ENCODE measurements at regions not wholly inside any gene's neighbourhood (a gene's known extent, or its start where the extent isn't known, plus 50 kb on each side); places are given as distances from the start of the nearest gene placed in this dataset.
"Not testable (repeated sequence)": the region's sequence is repeated elsewhere in the genome, so short reads cannot be mapped to it uniquely, and the experiment has no call there.

- no peak for DNase-seq
Measured at GRCh38 chr4:188383180-188383579, 243.9 kb downstream of the TRIML1 start.

DNA sequence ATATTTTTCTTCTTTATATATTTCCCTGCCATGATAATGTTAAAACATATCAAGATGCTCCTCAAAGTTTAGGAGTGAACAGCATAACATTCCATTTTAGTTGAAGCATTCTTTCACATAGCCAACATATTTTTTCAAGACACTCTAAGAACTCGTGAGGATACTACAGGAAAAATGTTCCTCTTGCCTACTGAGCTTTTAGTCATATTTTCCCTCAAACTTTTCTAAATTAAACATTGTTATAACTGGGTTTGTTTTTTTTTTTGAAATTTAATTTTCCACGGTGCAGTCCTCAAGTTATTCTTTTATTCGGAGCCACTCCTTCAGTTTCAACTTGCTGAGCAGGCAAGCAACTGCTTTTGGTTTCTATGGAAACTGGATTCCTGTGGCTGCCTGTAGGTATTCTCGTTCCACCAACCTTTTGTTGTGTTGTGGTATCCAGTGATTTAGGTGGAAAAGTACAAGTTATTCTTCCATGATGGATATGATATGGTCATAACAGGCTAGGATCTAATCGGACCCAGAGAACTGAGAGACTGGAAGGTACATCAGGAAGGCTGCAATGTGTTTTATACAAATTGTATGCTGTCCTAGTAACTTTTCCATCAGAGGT, 248.0 kb downstream of the TRIML1 start:
- no peak for DNase-seq

GRCh38 chr4:188391349-188391748, 252.1 kb downstream of the TRIML1 start:
- DNase-seq, result not testable (repeated sequence)

GRCh38 chr4:188396037-188396436, 256.8 kb downstream of the TRIML1 start:
- DNase-seq, result no peak

DNA sequence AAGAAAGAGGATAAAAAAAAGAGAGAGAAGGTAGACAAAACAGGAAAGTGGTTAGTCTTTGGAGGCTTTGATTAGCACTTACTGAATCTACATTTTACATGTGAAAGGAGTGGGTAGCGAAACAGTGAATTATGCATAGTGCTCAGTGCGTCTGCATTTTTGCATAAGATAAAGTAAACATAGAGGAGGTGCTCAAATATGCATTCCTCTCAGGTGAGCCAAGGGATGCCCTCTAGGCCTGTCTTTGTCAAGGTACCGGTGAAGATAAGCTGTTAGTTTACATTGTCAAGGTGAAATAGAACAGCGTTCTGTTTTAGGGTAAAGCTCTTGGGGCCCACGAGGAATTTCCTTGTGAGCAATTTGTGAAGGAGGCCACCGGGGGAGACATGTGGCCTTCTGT, 260.6 kb downstream of the TRIML1 start:
- no peak for DNase-seq

DNA sequence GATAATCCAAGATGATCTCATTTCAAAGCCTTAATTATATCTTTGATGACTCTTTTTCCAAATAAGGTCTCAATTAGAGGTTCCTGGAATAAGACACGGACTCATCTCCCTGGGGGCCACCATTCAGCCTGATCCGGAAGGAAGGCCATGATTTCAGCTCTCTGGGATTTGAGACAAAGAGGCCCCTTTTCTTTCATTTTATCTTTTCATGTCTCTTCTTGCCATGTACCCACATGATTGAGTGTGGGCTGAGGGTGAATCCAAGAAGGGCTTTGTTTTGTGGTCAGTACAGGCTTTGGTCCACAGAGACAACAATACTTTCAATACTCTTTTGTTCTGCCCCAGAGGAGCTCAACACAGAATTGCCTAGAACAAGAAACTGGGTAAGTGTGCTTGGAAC, 261.2 kb downstream of the TRIML1 start:
- DNase-seq, result no peak

DNA sequence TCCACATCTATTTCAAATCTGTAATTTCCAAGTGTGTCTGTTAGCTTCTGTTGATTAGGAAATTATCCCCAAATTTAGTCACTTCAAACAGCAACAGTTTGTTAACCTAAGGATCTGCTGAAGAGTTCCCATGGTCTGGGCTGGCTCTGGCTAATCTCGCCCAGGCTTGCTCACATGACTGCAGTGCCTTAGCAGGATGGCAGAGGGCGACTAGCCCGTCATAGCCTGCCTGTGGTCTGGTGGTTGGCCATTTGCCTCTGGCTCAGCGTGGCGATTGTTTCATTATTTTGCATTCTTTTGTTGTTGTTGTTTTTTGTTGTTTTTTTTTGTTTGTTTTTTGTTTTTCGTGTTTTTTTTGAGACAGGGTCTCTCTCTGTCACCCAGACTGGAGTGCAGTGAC, 264.0 kb downstream of the TRIML1 start:
- DNase-seq, result no peak

DNA sequence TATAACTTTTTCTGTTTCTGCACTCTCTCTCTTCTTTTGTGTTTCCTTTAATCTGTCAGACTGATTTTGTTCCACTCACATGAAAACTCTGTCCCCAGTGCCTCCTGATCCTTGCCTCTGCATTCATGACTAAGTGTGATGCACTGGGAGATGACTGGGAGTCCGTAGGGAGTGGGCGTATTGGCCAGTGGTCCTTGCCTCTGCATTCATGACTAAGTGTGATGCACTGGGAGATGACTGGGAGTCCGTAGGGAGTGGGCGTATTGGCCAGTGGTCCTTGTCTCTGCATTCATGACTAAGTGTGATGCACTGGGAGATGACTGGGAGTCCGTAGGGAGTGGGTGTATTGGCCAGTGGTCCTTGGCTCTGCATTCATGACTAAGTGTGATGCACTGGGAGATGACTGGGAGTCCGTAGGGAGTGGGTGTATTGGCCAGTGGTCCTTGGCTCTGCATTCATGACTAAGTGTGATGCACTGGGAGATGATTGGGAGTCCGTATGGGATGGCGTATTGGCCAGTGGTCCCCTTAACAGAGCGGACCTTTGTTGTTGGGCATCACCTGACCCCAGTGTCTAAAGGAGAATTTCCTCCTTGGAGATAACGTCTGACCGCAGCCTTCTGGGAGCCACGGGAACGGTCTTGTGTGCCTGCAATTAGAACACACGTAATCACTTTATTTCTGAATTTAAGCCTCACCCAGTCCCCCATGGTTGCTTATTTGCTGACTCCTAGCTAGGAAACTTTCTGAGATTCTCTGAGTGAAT, 266.0 kb downstream of the TRIML1 start:
- DNase-seq, result not testable (repeated sequence)

GRCh38 chr4:188408244-188409030, 269.2 kb downstream of the TRIML1 start:
- DNase-seq, result no peak

DNA sequence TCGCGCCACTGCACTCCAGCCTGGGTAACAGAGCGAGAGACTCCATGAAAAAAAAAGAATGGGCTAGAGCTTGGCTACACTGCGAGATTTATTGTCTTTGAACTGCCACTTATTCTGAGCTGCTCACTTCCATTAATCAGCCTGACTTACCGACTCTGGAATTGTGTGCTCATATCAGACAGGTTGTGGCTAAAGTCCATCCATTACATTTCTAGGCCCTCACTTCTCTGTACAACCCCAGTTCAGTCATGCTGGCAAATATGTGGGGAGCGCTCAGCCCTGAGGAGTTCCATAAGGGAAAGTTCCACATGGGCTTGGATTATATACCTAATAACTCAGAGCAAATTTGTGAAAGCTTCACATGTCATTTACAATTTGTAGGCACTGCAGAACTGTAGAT, 270.6 kb downstream of the TRIML1 start:
- DNase-seq, result no peak

DNA sequence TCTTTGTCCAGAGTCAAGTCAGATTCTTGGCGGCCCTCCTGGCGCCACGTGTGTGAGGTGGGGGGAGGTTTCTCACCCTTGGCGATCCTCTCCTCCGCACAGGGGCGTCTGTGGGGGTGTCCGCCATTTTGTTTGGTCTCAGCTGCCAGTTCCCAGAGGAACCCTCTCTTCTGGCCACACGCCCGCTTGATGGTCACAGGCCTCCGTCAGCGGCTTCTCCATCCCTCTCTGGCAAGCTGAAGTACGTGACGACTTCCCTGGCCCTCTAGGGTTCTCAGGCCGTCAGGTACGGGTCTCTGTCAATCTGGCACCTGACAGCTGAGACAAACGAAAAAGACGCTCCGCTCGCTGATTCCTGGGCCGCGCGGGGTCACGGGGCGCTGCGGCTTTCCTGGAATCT, 272.6 kb downstream of the TRIML1 start:
- DNase-seq, result no peak

DNA sequence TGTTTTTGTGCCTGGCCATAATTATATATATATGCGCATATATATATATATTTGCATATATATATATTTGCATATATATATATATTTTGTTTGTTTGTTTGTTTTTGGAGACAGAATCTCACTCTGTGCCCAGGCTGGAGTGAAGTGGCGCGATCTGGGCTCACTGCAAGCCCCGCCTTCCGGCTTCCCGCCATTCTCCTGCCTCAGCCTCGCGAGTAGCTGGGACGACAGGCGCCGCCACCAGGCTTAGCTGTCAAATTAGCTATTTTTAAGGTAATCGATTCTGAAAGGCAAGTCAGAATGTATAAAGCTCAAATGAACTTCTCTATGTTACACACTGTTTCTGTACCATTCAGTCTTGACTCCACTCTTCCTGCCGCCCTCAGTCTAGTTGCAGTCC, 273.3 kb downstream of the TRIML1 start:
- DNase-seq, result no peak

DNA sequence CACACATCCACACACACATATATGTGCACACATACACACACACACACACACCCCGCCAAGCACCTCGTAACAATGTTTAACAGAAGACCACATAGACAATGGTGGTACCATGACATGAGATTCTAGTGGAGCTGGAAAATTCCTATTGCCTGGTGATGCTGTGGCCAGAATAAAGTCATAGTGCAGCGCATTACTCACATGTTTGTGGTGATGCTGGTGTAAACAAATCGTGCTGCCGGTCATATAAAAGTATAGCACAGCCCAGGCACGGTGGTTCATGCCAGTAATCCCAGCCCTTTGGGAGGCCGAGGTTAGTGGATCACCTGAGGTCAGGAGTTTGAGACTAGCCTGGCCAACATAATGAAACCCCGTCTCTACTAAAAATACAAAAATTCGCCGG, 275.2 kb downstream of the TRIML1 start:
- DNase-seq, result no peak

GRCh38 chr4:188417181-188417580, 277.9 kb downstream of the TRIML1 start:
- no peak for DNase-seq

GRCh38 chr4:188423039-188423438, 283.8 kb downstream of the TRIML1 start:
- DNase-seq, result no peak

DNA sequence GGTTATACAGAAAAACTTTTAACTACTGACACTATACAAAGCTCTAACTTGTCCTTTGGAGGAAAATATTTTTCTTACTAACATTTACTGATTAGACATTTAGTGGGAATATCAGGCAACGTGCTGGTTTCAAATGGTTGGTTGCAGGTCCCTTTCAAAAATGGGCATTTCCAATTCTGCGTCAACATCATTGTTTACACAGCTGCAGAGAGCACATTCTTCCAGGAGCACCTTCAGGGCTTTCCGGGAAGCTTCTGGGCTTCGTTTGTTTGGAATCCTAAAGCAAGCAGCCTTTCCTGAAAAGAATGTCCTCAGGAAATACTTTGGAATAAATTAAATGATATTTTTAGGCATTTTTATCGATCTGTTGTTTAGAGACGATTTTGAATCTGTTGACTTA, 289.7 kb downstream of the TRIML1 start:
- no peak for DNase-seq

DNA sequence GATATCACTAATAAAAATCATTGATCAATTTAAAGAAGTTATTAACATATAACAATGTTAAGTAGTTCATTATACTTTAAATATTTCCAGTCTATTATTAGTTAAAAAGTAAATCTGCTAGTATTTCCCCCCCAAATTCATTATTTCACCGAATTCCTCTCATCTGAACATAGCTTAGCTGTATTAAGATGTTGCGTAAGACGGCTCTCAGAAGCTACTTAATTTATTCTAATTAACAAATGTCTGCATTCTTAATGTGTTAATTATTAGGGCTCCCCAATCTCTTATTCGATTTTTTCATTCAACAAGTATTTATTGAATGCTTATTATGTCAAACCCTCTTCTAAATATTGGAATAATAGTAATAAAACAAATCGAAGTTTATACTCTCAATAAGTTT, 290.7 kb downstream of the TRIML1 start:
- DNase-seq, result no peak

GRCh38 chr4:188430384-188430783, 291.1 kb downstream of the TRIML1 start:
- DNase-seq, result no peak

- DNase-seq, result no peak
Measured at GRCh38 chr4:188432328-188432727, 293.1 kb downstream of the TRIML1 start.

GRCh38 chr4:188433741-188434315, 294.6 kb downstream of the TRIML1 start:
- no peak for DNase-seq

GRCh38 chr4:188434643-188435042, 295.4 kb downstream of the TRIML1 start:
- DNase-seq, result no peak

DNA sequence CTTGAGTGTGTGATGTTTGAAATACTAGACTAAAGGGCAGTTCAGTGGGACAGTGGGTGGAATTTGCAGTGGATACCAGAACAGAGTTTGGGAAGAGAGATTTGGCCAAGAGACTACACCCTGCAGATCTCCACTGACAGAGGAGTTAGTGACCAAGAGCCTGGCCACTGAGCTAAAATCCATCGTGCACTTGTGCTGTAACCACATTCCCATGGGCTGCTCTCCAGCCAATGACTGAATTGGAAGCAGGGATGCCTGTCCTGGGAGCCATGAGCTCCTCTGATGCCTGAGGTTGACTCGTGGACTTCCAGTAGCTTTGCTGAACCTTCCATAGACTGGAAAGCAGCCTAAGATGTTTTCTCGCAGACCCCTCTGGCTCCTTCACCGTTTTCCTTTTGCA, 296.1 kb downstream of the TRIML1 start:
- DNase-seq, result no peak

DNA sequence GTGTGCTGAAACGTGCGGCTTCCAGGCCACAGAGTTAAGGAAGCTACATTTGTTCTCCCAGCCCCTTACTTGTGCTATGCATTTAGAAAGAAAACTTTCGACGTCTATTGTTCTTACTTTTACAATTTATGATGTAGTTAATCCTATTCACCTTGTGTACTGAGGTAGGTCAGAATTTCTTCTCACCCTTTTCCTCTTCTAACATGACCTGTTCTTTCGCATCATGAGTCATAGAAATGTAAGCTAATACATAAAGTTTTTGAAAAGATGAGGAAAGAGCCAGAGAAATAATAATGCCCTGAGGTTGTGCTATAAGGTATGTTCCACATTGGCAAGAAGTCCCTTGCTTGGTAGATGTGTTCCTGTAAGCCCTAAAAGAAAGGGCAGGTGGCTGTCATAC, 298.3 kb downstream of the TRIML1 start:
- DNase-seq, result no peak

DNA sequence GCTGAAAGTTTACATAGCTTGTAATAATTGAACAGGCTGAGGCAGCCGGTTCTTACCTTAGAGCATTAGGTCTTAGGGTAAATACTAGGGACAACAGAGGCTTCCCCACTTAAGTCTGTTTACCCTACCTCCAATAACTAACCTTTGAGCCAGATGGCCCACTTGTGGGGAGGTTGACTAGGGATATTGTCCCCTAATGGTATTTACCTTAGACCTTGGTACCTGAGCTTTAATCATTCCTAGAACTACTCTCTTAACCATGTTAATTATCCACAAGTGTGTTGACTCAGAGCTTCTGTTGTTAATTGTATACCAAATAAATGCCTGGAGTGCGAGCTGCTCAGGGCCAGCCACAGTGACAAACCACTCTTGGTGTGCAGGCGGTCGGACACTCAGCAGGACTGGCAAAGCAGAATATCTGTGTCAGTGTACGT, 299.2 kb downstream of the TRIML1 start:
- DNase-seq, result not testable (repeated sequence)

All from stimulated activated CD4-positive, alpha-beta T cell treated with anti-CD3 and anti-CD28 coated beads, Interleukin-4, amount 100 ng/mL, for 24 hours (primary cell).